ENCODE measurements at regions not wholly inside any gene's neighbourhood (a gene's known extent, or its start where the extent isn't known, plus 50 kb on each side); places are given as distances from the start of the nearest gene placed in this dataset.

DNA sequence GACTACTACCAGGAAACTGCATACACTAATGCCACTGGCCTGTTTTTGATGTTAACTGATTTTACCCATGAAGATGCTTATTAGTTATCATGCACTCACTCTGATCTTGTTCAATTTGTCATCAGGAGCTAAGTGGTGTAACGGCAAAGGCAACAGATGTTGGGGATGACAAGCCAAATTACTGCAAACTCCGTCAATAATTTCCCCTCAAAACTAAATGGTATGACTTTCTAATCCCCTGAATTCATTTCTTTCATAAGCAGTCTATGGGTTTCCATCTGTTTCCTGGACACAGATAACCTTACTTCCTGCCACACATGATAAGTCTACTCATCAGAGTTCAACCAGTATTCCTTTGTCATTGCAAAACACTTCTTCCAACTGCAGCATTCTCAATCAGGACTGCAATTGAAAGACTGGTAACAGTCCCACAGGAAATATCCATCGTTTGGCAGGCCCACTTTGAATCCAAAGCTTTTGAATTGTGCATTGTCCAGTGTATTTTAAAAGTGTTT, 96.2 kb upstream of the SMC2 start:
- Mint-ChIP-seq H3K9me3 (peaks cover 94% of the 10 kb centered on the region), H3K27ac (no peak overlapping the region), H3K4me3 (no peak overlapping the region), H3K4me1 (no peaks in the 10 kb centered on the region), H3K27me3 (ENCODE audit: insufficient read depth, low read depth, poor library complexity) (no peaks in the 10 kb centered on the region), H3K36me3 (ENCODE audit: low read depth) (peaks cover 10% of the 10 kb centered on the region; the same call in 1 of the 3 replicates)
- no peak overlapping the region for H2AFZ ChIP-seq
- no peak overlapping the region for H3K4me3 ChIP-seq
- ATAC-seq (no peak), DNase-seq (ENCODE audit: low spot score) (no peak)
- H3K27ac ChIP-seq (ENCODE audit: low read depth) = no peak overlapping the region
- H3K36me3 ChIP-seq (ENCODE audit: insufficient read depth) = peaks cover 4% of the 10 kb centered on the region; the same call in 1 of the 2 replicates
- H3K4me2 ChIP-seq = no peak overlapping the region
- no peaks in the 10 kb centered on the region for H3K27me3 ChIP-seq (ENCODE audit: insufficient read depth)
- H3K79me2 ChIP-seq (replicated peaks; ENCODE audit: insufficient read depth) = no peaks in the 10 kb centered on the region
- no peaks in the 10 kb centered on the region for H3K4me1 ChIP-seq (ENCODE audit: insufficient read depth)
- H4K20me1 ChIP-seq (replicated peaks; ENCODE audit: insufficient read depth) = no peaks in the 10 kb centered on the region
- H3K9me2 ChIP-seq (ENCODE audit: insufficient read depth) = no peaks in the 10 kb centered on the region
- no peaks in the 10 kb centered on the region for H3F3A ChIP-seq (replicated peaks; ENCODE audit: low read depth)
- TF ChIP-seq STAT1 (IDR thresholded peaks at IDR 0.05; ENCODE audit: unreplicated experiment) = no peak
- no peak for TF ChIP-seq CREB1 (CRISPR knock-in tag; IDR thresholded peaks at IDR 0.05; ENCODE audit: low read depth)
- TF ChIP-seq CTCF (conservative IDR thresholded peaks at IDR 0.05; ENCODE audit: low read depth in 2 of 2) = no peak
- TF ChIP-seq, protein P1, sequence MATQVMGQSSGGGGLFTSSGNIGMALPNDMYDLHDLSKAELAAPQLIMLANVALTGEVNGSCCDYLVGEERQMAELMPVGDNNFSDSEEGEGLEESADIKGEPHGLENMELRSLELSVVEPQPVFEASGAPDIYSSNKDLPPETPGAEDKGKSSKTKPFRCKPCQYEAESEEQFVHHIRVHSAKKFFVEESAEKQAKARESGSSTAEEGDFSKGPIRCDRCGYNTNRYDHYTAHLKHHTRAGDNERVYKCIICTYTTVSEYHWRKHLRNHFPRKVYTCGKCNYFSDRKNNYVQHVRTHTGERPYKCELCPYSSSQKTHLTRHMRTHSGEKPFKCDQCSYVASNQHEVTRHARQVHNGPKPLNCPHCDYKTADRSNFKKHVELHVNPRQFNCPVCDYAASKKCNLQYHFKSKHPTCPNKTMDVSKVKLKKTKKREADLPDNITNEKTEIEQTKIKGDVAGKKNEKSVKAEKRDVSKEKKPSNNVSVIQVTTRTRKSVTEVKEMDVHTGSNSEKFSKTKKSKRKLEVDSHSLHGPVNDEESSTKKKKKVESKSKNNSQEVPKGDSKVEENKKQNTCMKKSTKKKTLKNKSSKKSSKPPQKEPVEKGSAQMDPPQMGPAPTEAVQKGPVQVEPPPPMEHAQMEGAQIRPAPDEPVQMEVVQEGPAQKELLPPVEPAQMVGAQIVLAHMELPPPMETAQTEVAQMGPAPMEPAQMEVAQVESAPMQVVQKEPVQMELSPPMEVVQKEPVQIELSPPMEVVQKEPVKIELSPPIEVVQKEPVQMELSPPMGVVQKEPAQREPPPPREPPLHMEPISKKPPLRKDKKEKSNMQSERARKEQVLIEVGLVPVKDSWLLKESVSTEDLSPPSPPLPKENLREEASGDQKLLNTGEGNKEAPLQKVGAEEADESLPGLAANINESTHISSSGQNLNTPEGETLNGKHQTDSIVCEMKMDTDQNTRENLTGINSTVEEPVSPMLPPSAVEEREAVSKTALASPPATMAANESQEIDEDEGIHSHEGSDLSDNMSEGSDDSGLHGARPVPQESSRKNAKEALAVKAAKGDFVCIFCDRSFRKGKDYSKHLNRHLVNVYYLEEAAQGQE (IDR thresholded peaks at IDR 0.05; ENCODE audit: unreplicated experiment) = no peak
- no peak for TF ChIP-seq NANOG (IDR thresholded peaks at IDR 0.05; ENCODE audit: borderline replicate concordance)
- TF ChIP-seq ZNF331 (CRISPR knock-in tag; IDR thresholded peaks at IDR 0.05; ENCODE audit: low read depth) = no peak
- TF ChIP-seq ETS1 (IDR thresholded peaks at IDR 0.05) = no peak
- no peak for TF ChIP-seq EZH2 (IDR thresholded peaks at IDR 0.05; ENCODE audit: low read depth, unreplicated experiment)
- TF ChIP-seq, protein P2, sequence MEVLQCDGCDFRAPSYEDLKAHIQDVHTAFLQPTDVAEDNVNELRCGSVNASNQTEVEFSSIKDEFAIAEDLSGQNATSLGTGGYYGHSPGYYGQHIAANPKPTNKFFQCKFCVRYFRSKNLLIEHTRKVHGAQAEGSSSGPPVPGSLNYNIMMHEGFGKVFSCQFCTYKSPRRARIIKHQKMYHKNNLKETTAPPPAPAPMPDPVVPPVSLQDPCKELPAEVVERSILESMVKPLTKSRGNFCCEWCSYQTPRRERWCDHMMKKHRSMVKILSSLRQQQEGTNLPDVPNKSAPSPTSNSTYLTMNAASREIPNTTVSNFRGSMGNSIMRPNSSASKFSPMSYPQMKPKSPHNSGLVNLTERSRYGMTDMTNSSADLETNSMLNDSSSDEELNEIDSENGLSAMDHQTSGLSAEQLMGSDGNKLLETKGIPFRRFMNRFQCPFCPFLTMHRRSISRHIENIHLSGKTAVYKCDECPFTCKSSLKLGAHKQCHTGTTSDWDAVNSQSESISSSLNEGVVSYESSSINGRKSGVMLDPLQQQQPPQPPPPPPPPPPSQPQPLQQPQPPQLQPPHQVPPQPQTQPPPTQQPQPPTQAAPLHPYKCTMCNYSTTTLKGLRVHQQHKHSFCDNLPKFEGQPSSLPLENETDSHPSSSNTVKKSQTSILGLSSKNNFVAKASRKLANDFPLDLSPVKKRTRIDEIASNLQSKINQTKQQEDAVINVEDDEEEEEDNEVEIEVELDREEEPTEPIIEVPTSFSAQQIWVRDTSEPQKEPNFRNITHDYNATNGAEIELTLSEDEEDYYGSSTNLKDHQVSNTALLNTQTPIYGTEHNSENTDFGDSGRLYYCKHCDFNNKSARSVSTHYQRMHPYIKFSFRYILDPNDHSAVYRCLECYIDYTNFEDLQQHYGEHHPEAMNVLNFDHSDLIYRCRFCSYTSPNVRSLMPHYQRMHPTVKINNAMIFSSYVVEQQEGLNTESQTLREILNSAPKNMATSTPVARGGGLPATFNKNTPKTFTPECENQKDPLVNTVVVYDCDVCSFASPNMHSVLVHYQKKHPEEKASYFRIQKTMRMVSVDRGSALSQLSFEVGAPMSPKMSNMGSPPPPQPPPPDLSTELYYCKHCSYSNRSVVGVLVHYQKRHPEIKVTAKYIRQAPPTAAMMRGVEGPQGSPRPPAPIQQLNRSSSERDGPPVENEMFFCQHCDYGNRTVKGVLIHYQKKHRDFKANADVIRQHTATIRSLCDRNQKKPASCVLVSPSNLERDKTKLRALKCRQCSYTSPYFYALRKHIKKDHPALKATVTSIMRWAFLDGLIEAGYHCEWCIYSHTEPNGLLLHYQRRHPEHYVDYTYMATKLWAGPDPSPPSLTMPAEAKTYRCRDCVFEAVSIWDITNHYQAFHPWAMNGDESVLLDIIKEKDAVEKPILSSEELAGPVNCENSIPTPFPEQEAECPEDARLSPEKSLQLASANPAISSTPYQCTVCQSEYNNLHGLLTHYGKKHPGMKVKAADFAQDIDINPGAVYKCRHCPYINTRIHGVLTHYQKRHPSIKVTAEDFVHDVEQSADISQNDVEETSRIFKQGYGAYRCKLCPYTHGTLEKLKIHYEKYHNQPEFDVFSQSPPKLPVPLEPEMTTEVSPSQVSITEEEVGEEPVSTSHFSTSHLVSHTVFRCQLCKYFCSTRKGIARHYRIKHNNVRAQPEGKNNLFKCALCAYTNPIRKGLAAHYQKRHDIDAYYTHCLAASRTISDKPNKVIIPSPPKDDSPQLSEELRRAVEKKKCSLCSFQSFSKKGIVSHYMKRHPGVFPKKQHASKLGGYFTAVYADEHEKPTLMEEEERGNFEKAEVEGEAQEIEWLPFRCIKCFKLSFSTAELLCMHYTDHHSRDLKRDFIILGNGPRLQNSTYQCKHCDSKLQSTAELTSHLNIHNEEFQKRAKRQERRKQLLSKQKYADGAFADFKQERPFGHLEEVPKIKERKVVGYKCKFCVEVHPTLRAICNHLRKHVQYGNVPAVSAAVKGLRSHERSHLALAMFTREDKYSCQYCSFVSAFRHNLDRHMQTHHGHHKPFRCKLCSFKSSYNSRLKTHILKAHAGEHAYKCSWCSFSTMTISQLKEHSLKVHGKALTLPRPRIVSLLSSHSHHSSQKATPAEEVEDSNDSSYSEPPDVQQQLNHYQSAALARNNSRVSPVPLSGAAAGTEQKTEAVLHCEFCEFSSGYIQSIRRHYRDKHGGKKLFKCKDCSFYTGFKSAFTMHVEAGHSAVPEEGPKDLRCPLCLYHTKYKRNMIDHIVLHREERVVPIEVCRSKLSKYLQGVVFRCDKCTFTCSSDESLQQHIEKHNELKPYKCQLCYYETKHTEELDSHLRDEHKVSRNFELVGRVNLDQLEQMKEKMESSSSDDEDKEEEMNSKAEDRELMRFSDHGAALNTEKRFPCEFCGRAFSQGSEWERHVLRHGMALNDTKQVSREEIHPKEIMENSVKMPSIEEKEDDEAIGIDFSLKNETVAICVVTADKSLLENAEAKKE (CRISPR knock-in tag; IDR thresholded peaks at IDR 0.05) = no peak
- TF ChIP-seq ZNF114 (CRISPR knock-in tag; IDR thresholded peaks at IDR 0.05) = no peak
- no peak for TF ChIP-seq POLR2AphosphoS5 (IDR thresholded peaks at IDR 0.05; ENCODE audit: low read depth)
- TF ChIP-seq EZH2phosphoT487 (IDR thresholded peaks at IDR 0.05; ENCODE audit: unreplicated experiment) = no peak
- TF ChIP-seq JUNB (IDR thresholded peaks at IDR 0.05; ENCODE audit: unreplicated experiment) = no peak
